NCI-H1694 (cell line): ENCODE measurements at regions not wholly inside any gene's neighbourhood (a gene's known extent, or its start where the extent isn't known, plus 50 kb on each side); places are given as distances from the start of the nearest gene placed in this dataset.
A peak's percentile ranks its signal among the peaks of the same experiment; 100 is the strongest.
"Not testable (repeated sequence)": the region's sequence is repeated elsewhere in the genome, so short reads cannot be mapped to it uniquely, and the experiment has no call there.

Experiments
- DNase-seq: peaks from one replicate; lab custom pipeline; 2025; lab: John Stamatoyannopoulos, UW

DNA sequence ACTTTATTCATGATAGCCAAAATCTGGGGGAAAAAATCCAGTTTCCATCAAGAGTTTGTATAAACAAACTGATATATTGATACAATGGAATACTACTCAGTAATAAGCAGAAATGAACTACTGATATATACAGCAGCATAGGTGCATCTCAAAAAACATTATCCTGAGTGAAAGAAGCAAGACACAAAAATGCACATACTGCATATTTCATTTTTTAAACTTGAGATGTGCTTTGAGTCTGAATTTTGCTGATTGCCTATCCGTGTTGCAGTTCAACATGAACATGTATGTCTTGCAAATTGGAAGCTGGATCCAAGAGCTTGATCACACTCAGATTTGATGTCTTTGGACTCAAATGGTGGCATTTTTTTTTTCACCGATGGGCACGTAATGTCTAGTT, 132.4 kb downstream of the TSEN15 start:
- no peak for DNase-seq

DNA sequence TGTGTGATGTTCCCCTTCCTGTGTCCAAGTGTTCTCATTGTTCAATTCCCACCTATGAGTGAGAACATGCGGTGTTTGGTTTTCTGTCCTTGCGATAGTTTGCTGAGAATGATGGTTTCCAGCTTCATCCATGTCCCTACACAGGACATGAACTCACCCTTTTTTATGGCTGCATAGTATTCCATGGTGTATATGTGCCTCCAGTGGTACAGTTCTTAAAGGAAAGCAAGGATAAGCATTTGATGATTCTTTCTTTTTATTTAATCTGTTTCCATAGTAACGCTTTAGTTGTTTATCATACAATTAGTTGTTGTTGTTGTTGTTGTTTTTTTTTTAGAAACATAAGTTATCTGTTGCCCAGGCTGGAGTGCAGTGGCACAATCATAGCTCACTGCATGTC, 133.1 kb downstream of the TSEN15 start:
- not testable (repeated sequence) for DNase-seq

DNA sequence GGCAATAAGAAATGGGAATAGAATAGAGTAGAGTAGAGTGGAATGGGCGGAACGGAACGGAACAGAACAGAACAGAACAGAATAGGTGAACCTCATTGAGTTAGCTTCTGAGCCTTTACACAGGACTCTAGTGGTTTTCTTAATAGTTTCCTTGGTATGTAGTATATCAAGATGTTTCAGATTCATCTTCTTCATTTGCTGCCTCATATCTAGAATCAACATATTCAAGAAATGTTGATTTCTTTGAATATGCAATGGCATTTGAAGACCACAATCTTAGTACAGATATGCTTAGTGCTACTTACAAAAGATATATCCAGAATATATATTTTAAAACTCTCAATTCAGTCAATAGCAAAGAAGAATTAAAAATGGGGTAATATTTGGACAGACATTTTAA, 133.8 kb downstream of the TSEN15 start:
- no peak for DNase-seq

DNA sequence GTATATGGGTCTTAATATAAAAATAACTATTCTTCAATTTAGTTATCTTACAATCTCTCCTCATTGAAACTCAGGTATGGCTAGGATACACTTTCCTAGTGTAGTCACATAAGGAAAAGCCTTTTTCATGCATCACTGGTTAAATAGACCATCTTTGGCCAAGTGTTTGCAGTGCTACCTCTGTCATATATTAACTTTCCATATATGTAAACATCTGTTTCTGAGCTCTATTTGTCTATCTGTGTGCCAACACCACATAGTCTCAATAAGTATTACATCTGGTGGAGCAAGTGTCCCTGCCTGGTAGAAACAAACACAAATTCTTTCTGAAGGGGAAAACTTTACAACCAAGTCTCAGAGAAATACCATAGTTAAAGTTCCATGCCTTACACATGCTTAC, 134.6 kb downstream of the TSEN15 start:
- DNase-seq, result no peak

DNA sequence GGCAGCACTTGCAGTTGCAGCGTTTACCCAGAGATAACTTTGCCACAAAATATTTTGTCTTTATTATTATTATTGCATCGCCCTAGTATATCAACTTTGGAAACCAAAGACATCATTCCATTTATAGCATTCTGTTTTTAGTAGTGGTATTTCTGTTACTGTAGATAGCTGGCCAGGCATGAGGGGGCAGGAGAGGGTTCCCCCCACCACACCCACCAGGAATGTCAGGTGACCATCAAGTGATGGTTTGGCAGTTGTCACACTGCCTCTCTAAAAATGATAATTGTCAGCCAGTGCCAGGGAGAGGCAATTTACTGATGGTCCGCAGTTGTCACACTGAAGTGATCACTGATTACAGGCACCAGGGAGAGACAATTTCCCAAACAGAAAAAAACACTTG, 135.6 kb downstream of the TSEN15 start:
- no peak for DNase-seq

DNA sequence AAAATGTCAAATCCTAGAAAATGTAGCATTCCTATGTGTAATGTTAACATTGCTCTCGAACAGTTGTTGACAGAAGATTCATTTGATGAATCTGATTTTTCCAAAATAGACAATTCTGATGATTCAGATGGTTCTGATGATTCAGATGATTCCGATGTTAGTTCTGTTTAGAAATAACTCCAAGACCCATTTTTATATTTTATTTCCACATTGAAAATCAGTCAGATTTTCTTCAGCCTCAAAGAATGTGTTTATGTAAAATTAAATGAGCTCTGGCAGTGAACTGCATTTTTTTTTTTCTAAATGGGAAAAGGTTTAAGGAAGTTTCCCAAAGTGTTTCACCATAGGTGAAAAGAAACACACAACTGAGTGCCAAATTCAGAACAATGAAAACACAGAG, 136.5 kb downstream of the TSEN15 start:
- DNase-seq, result no peak

DNA sequence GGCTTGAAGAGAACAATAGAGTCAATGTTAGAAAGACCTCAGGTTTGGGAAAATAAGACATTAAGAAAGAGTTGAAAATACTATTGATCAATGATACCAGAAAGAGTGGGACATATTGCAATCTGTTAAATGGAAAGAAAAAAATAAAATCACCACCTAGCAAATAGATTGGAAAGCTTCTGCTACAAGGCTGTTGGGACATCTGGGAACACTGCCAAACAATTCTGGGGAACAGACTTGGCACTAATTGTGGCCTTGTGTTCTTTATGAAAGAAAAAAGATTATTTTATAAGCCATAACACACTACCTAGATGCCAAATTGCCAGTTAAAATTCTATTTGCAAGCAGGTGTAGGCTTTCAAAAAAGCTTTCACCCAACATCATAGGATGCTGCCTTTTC, 137.8 kb downstream of the TSEN15 start:
- DNase-seq, result peak; percentile 67

DNA sequence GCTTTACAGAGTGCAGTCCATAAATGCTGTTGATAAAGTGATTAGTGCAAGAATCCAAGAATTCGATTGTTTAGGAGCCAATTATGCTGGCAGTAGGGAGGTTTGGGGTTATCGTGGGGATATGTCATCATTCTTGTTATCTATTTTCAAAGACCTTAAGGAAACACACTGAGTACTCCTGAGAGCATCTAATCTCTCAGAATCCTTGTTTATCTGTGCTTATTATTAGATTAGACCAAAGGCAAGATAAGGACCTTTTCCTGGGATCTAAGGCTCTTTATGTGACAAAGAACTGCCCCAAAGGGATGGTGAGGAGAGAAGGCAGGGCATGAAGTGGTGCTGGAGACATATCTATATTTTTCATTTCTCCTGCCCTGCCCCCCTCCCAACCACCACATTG, 139.1 kb downstream of the TSEN15 start:
- no peak for DNase-seq

DNA sequence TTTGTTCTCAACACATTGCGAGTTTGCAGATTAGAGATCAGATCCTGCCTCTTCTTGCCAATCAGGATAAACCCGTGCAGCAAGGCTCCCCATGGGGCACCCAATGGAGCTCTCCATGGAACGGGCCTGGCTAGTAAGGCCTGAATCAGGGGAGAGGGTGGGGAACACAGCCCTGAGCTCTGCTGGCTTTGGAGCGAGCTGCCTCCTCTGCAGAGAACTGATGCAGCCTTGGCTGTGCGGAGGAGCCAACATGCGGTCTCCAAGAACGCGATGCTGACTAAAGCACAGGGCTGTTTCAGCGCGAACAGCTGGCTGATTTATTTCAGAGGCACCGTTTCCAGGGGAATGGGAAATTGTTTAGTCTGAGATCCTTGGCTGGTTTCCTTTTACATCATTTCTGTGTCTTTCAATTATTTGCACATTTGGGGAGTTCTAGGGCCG, 139.7 kb downstream of the TSEN15 start:
- no peak for DNase-seq

DNA sequence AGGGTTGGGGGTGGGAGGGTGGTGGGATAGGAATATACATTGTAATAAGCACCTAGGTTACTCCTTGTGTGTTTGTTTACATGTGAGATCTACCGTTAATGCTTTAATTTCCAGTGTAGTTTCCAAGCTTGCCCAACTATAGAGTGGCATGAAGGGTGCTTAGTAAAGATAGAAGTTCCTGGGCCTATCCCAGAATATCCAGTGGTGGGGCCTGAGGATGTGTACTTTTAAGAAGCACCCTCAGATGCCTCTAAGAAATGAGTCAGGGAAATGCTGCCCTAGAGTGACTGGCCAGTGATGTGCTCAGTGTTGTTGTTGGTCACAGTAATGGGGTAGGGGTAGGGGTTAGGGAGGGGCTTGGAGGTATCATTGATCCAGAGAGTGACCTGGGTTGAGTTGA, 141.3 kb downstream of the TSEN15 start:
- no peak for DNase-seq

DNA sequence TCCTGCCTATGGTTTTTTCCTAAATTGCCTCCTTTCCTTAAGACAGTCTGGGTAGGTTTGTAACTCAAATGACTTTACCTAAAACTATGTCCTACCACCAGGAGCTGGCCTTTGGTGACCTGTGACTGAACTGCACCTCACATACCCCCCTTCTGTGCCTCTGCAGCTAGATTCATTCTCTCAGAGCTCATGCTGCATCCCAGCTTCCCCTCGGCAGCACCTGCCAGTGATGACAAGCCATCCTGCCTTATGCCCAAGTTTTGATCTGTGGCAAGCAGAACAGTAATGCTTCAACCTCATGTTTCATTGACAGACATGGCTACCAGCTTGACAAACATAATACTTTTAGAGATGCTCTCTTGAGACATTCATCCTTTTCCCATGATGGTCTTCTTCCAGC, 141.9 kb downstream of the TSEN15 start:
- no peak for DNase-seq

DNA sequence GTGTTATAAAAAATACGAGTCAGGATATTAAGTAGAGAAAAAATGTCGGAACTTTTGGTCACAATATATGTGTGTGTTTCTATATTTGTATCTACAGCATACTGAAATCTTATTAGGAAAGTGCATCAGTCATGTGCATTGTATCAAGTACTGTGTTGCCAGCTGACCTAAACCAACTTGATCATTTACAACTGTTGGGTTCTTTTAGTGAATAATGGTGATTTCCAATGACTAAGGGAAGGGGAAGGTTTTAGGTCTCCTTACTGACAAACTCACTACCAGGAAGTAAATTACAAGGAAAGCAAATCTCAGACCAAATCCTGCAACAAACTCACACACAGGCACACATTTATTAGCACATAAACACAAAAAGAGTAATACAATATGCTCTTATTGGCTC, 142.7 kb downstream of the TSEN15 start:
- DNase-seq, result no peak

DNA sequence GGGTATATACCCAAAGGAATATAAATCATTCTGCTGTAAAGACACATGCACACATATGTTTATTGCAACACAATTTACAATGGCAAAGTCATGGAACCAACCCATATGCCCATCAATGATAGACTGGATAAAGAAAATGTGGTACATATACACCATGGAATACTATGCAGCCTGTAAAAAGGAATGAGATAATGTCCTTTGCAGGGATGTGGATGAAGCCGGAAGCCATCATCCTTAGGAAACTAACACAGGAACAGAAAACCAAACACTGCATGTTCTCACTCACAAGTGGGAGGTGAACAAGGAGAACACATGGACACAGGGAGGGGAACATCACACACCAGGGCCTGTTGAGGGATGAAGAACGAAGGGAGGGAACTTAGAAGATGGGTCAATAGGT, 144.2 kb downstream of the TSEN15 start:
- not testable (repeated sequence) for DNase-seq

DNA sequence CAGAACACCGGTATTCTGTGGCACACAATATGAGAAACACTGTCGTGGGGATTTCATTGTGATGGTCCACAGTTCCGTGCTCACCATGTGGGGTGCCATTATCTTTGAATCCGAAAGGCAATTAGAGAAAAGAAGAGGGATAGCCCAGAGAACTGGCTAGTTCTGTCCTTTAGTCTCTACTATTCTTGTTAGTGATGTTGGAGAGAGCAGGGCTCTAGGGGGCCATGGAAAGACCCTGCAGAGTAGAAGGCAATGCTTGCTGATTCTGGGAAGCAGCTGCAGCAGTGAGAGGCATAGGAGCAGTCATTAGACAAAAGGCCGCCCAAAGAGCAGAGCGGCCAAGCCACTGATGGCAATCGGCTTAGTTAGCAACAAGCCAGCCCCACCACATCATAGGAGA, 146.3 kb downstream of the TSEN15 start:
- DNase-seq, result no peak

DNA sequence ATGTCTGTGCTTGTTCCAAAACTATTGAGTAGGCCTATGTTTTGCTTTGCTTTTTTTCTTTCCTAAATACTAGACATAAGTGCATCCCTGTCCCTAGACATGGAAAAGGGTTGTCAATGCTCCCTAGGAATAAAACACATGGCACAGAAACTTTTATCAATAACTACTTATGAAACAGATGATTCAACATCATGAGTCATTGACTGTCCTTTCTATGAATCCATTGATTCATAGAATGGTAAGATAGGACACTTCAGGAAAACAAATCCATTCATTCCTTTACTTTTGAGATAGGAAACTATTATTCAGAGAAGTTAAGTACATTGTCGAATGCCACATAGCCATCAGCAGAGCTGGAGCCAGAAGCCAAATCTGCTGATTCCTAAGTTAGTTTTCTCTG, 147.5 kb downstream of the TSEN15 start:
- no peak for DNase-seq

DNA sequence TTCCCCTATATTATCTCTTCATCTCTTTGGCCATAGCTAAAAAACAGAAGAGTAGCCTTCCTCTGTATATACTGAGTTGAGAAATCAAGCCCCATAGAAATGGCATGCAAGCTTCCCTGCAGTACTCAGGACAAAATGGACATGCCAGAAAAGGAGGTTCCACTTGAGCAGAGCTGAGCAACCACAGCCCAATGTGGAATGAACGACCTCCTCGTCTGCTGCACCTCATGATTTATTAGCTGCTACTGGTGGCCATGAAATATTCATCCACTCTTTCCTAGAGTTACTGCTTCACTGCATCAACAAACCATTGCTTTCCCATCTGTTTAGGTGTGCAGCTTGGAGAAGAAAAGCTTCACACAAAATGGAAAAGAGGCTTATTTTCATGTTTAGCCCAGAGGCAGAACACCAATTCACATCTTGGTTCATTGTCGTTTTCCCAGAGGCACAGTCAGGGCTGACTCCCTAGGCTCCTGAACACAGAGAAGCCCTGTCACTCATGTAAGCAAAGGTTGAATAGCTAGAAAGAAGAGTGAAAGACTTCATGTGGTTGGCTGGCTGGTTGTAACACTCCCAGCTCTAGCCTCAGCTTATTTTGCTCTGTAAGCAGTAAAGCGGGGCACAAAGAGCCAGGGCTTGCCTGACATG, 148.0 kb downstream of the TSEN15 start:
- DNase-seq, result no peak

DNA sequence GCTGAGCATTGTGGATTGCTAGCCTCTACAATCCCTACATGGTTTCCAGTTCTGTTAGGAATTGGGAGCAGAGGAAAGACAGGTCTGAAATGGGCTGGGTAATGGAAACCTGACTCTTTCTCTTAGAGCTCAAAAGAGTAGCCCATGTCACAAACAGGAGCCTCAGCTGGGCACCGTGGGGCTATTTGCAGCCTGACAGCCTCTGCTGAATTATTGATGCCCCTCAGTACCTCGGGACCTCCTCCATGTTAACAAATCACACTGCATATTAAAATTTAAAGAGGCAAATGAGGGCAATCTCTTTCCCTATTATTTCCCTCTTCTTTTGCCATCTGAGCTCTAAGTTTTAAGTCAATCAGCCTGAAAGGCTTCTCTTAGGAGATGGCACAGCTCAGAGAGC, 157.1 kb downstream of the TSEN15 start:
- DNase-seq, result no peak

DNA sequence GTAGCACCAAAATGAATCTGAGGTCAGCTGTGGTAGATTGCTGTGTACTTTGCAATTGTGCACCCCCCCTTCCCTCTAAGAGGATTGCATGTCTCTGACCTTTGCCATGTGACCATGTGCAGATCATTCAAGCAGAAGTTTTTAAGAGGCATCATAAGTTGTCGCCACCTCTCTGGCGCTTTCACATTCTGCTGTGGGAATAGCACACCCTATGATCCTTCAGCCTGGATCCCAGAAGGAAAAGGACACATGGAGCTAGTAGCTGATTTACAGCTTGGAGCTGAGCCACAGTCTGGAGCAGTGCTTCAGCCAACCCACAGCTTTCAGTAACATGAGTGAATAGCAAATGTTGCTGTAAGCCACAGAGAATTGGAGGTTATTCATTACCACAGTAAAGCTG, 158.5 kb downstream of the TSEN15 start:
- DNase-seq, result peak; percentile 52

DNA sequence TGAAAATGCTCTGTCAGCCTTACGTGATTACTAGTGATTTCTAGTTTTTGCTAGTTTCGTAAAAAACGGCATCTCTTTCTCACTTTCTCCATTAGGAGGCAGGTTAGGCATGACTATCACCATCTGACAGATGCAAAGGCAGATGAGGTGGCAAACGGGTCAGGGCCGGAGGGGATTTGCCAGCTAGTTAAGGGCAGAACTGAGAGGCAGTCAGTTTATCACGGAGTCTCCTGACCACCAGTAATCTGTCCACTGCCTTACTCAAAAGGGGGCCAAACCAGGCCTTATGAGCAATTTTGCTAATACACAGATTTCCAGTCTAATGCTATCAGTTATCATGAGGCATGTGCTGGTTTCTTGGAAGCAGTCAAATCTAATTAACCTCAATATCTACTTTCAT, 159.3 kb downstream of the TSEN15 start:
- DNase-seq, result peak; percentile 50

DNA sequence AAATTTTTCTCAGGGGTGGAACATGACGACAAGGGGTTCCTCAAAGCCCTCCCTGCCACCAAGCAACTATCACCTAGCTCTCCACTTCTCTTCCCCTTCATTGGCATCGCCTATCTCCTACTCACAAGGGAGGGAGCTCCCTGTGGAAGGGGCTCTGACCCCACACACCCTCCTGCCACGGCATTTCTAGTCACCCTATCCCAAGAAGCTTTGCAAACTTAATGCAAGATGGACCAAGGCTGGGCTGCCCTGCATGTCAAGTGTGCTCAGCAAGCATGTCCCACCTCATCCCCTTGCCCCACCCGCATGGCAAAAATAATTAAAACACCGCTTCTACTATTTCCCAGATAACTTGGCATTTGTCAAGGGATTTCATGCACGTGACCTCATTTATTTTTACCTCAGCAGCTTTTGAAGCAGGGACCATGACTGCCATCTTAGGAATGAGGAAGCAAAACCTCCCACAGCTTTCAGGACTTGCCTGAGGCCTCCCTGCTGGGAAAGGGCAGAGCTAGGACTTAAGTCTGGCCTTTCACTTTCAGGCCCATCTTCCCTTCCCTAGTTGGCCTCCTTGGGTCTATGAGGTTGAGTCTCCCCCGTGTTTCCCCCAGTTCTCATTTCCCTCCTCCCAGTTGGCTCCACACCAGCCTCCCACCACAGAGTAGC, 161.3 kb downstream of the TSEN15 start:
- no peak for DNase-seq

DNA sequence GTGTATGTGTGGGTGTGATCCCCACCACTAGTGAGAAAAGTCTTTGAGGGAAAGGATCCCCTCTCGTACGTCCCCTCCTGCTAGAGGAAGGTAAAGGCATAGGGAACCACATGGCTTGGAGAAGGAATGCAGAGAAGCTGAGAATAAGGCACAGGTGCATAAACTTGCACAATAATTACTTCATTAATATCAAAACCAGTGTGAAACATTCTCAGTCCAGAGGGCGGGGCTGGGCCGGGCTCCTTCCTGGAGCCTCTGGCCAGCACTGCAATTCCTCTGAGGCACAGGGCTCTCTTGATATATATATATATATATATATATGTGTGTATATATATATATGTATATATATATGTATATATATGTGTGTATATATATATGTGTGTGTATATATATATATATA, 162.6 kb downstream of the TSEN15 start:
- no peak for DNase-seq

DNA sequence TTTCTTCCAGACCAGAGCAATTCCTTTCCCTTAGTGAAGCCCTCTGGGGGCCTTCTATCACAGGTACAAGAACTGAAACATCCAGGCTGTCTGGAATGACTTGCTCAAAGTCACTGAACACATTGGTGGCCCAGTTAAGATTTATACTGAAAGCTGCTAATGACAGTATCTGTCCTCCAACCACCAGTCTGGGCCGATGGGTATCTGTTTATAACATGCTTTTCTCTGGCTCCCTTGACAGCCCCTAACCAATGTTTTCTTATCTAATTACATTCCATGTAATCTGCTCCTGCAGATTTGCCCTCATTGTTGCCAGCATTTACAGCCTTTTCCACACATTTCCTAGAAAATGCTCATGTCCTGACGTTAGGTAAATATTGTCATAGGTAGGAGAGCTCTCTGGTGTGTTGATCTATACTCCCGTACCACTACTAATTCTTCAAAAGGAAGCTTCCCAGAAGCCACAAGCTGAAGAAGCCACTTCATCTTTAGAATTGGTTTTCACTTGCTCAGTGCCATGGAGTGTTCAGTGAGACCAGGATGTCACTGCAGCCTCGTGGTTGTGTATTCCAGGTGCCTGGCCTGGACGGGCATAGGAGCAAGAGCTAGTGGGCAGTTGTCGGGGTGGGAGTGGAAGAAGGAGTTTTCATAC, 163.9 kb downstream of the TSEN15 start:
- no peak for DNase-seq

DNA sequence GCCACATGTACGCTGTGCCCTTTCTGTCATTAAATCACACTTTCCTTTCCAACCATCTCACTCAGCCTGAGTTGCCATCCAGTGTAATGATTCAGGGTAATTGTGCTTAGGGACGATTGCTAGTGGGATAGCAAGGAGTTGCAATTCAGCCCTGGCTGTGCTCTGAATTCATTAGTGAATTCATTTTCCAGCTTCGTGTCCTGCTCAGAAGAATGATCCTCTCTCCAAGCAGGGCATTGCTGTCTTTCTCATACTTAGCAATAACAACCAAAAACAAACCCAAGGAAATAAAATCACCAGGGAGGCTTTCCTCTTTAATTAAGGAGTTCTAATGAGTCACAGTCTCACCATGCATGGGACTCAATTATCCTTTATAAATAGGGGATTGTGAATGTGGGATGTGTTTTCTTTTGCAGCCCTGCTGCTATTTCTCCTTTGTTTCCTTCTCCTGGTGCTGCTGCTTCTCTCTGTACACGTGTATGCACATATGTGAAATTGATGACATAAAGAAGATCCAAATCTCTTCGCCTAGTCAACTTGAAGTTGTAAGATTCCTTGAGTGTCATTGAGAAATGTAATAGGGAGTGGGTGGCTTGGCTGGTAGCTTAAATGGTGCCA, 167.0 kb downstream of the TSEN15 start:
- no peak for DNase-seq
